NCI-H774 (cell line): ENCODE measurements at regions not wholly inside any gene's neighbourhood (a gene's known extent, or its start where the extent isn't known, plus 50 kb on each side); places are given as distances from the start of the nearest gene placed in this dataset.
"Not testable (repeated sequence)": the region's sequence is repeated elsewhere in the genome, so short reads cannot be mapped to it uniquely, and the experiment has no call there.

ENCODE experiments used
- DNase-seq: peaks from one replicate; lab custom pipeline; 2025; lab: John Stamatoyannopoulos, UW

DNA sequence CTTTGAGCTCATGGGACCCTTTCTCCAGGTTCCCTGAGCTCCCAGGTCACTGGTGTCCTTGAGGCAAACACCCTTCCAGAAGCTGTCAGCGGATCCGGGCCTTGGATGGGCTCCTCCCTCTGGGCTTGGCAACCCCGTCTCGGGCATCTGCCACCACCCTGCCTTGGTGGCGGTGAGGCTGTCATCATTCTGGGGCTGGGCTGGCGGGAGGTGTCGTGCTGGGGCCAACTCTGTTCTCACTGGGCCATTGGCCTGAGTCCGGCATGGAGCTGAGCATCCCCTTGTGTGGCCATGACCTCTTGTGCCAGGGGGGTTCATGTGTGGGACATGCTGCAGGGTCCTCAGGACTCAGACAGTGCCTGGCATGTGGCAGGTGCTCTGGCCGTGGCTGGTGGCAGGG lies 197.6 kb downstream of the LAT start:
- no peak for DNase-seq

GRCh38 chr16:29181921-29182411 lies 197.1 kb downstream of the LAT start:
- DNase-seq = not testable (repeated sequence)

GRCh38 chr16:29181254-29181780 lies 196.5 kb downstream of the LAT start:
- not testable (repeated sequence) for DNase-seq

DNA sequence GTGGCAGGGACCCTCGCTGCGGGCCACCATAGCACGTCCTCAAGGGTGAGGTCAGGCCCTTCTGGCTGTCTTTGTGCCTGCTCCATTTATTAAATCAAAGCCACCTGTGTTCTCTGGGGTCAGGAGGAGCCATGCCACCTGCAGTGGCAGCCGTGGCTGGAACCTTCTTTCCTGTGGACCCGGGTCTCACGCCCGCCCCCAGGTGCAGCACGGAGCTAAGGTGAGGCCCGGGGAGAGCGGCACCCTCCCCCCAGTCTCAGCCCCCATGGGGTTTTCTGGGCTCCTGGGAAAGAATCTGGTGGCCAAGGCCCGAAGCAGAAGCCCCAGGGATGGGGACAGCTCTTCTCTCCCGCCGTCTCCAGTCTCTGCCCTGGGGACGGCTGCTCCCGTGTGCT lies 195.4 kb downstream of the LAT start:
- not testable (repeated sequence) for DNase-seq

- DNase-seq = not testable (repeated sequence)
Observed at GRCh38 chr16:29179401-29180205, 194.8 kb downstream of the LAT start.

DNA sequence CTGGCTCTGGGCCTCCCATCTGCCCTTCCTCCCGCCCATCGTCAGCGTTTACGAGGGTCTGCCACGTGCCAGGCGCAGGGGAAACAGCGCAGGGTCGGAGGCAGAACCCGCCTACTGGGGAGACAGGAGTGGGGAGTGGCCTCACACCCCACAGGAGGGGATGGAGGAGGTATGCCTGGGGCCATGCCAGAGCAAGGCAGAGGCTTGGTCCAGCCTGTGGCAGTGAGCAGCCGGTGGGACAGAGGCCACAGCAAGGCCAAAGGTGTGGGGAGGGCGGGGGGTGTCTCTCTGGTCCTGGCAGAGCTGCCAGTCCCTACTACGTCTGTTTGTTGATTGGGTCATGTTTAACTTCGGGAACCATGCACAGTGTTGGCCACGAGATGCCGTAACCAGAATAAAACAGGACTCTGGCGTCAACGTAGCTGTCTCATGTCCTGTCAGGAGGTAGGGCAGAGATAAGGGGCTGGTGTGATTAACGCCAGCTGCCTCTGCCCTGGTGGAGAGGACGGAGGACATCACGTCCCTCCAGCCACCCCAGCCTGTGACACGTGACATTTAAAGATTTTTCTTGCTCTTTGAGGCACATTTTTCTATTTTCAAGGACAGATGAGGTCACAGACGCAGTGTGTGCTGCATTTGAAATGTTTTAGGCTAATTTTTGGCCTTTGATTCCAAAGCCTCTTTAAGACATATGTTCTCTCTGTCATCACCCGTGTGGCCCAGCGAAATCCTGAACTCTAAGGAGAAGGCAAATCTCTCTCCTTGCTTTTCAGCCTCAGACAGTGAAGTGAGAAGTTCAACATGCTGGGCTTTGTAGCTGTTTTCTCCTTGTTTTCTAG lies 193.3 kb downstream of the LAT start:
- not testable (repeated sequence) for DNase-seq

DNA sequence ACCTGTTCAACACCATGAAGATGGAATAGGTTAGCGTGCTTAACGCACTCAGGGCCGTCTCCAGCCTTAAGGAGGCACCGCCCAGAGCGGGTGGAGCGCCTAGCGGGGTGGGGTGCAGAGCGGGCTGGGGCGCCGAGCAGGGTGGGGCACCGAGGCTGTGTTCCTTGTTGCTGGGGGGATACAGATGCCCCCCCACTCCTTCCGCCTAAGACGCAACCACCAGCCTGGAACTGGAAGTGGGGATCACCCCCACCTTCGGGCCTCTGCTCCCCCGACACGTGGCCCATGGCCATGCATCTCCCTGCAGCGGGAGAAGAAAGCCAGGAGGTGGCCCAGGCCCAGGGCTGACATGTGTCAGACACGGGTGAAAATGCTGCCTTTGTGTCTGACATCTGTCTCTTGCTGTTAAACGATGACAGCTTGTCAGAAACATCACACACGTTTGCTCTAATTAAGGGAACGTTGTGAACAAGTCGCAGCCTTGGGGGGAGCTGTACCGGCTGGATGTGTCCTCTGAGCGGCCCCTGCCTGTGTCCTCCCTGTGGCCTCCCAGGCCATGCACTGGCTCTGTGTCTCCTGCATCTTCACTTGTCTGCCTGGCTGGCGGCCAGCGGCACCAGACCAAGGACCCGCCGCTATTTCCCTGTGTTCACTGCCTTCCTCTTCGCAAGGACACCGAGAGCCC lies 192.5 kb downstream of the LAT start:
- not testable (repeated sequence) for DNase-seq

DNA sequence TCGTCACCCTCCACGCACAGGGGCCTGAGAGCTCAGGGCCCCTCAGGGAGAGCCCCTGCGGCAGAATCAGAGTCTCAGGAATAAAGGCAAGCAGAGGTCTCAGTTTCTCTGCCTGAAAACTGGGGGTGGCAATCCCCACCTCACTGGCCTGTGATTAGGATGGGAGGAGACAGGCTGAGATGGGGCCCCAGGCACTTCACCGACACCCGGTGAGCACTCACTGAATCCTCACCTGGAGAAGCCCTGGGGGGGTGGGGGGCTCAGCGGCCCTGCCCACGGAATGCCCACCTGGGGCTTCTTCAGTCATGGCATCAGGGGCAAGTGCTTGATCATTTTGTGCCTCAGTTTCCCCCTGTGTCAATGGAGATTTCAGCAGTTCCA lies 192.0 kb downstream of the LAT start:
- DNase-seq = not testable (repeated sequence)

- not testable (repeated sequence) for DNase-seq
Observed at GRCh38 chr16:29176154-29176470, 191.3 kb downstream of the LAT start.

GRCh38 chr16:29175411-29176153 lies 190.7 kb downstream of the LAT start:
- DNase-seq = not testable (repeated sequence)

DNA sequence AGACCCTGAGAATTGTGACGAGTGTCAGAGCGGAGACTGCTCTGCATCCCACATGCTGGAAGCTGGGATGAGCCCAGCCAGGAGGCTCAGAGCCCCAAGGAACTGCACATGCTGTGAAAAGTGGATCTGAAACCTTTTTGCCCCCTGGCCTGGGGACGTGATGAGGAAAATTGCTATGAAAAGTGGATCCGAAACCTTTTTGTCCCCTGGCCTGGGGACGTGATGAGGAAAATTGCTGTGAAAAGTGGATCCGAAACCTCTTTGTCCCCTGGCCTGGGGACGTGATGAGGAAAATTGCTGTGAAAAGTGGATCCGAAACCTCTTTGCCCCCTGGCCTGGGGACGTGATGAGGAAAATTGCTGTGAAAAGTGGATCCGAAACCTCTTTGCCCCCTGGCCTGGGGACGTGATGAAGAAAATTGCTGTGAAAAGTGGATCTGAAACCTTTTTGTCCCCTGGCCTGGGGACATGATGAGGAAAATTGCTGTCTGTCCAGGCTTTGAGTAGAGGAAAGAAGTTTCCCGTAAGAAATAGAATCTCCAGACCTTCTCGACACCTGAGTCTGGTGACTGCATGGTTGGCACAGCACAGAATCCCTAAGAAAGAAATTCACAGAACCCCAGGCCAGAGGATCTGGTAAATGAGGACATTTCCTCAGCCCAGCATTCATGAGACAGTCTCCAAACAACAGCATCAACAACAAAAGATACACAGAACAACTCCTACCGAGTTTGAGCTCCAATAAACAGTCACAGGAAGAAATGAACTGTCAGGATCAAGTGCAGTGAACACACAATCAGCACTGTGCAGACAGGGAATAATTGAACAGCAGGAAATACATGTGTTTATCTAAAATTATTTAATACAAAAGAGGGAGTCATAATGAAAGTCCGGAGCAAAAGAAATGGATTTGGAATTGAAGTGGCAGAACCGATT lies 188.8 kb downstream of the LAT start:
- DNase-seq = not testable (repeated sequence)

- not testable (repeated sequence) for DNase-seq
Observed at GRCh38 chr16:29172098-29172724, 187.4 kb downstream of the LAT start.

DNA sequence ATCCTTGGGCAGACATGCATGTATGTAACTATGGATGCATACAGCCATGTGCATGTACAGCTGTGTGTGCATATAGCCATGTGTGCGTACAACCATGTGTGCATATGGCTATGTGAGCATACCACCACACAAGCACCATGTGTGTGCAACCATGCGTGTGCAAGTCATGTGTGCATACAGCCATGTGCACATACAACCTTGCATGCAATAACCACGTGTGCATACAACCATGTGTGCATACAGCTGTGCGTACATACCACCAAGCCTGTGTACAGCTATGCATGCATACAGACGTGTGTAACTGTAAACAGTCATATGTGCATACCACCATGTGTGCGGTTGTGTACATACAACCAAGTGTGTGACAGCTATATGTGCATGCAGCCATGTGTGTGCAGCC lies 186.4 kb downstream of the LAT start:
- DNase-seq = not testable (repeated sequence)

- DNase-seq = not testable (repeated sequence)
Observed at GRCh38 chr16:29170393-29171119, 185.7 kb downstream of the LAT start.

DNA sequence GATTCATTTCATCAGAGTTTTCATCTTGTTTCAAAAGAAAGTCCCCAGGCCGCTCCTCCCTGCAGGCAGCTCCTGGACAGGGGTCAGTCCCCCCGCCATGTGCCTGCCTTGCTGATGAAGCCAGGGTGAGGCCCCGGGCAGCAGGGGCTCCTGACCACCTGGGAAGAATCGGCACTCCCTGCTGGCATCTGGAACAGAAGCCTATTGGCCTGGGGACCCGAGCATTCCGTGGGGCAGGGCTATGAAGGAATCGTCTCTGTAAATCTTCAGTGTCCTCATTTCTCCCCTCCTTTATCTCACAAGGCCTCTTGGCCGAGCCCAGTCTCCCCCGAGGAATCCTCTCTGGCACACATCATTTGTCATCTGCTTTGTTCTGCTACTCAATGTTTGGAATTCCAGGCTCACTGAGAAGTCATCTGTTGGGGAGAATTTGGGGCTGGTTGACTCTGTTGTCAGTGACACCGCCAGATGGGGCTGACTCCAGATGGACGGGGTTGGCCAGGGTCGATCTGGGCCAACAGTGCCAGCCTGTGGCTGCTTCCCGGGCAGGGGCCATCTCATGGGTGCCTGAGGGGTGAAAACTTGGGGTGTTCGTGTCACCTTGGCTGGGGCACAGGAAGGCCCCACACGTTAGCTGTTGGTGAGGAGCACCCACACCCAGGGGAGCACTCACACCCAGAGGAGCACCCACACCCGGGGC lies 184.6 kb downstream of the LAT start:
- not testable (repeated sequence) for DNase-seq

GRCh38 chr16:29168515-29169259 lies 183.8 kb downstream of the LAT start:
- DNase-seq = not testable (repeated sequence)

- DNase-seq = not testable (repeated sequence)
Observed at GRCh38 chr16:29164442-29165089, 179.7 kb downstream of the LAT start.
